GM23338 (cell line): ENCODE measurements at regions not wholly inside any gene's neighbourhood (a gene's known extent, or its start where the extent isn't known, plus 50 kb on each side); places are given as distances from the start of the nearest gene placed in this dataset.

Experiments
- ATAC-seq: fragments of 200-7000 bp; cut with Tn5 transposase; 3 replicates; pipeline ENCODE4 v1.9.1; 2020
- DNase-seq: peaks from one replicate; pipeline ENCODE4 v3.0.0-alpha.2; 2015; ENCODE audit warnings: low spot score
- H2AFZ ChIP-seq: fragments of 200-600 bp; sonication (generic); 2 replicates; pipeline ENCODE4 v1.8.0; 2016; ENCODE audit warnings: antibody characterized with exemption, mild to moderate bottlenecking, moderate library complexity
- H3F3A ChIP-seq: fragments of 200-600 bp; sonication (generic); replicated peaks from 2 replicates; pipeline ENCODE4 v1.8.0; 2017; ENCODE audit warnings: antibody characterized with exemption, mixed run types, low read depth
- H3K27ac ChIP-seq: fragments of 200-600 bp; sonication (generic); 2 replicates; pipeline ENCODE4 v1.6.1; 2016; ENCODE audit warnings: low read depth
- H3K27me3 ChIP-seq: fragments of 200-600 bp; sonication (generic); 2 replicates; pipeline ENCODE4 v1.8.0; 2016; ENCODE audit warnings: mild to moderate bottlenecking, mixed run types, moderate library complexity; ENCODE audit not compliant: insufficient read depth
- H3K36me3 ChIP-seq: fragments of 200-600 bp; sonication (generic); 2 replicates; pipeline ENCODE4 v1.8.0; 2016; ENCODE audit warnings: mild to moderate bottlenecking; ENCODE audit not compliant: insufficient read depth
- H3K4me1 ChIP-seq: fragments of 200-600 bp; sonication (generic); 2 replicates; pipeline ENCODE4 v1.8.0; 2016; ENCODE audit warnings: mild to moderate bottlenecking, moderate library complexity; ENCODE audit not compliant: insufficient read depth
- H3K4me2 ChIP-seq: fragments of 200-600 bp; sonication (generic); 2 replicates; pipeline ENCODE4 v1.7.1; 2017; ENCODE audit warnings: mixed run types
- H3K4me3 ChIP-seq: fragments of 200-600 bp; sonication (generic); 2 replicates; pipeline ENCODE4 v1.6.1; 2016; ENCODE audit warnings: mixed run types
- H3K79me2 ChIP-seq: fragments of 200-600 bp; sonication (generic); replicated peaks from 2 replicates; pipeline ENCODE4 v1.8.0; 2017; ENCODE audit warnings: mild to moderate bottlenecking; ENCODE audit not compliant: insufficient read depth
- H3K9me2 ChIP-seq: fragments of 200-600 bp; sonication (generic); 2 replicates; pipeline ENCODE4 v1.8.0; 2017; ENCODE audit not compliant: insufficient read depth
- H4K20me1 ChIP-seq: fragments of 200-600 bp; sonication (generic); replicated peaks from 2 replicates; pipeline ENCODE4 v1.8.0; 2017; ENCODE audit warnings: mild to moderate bottlenecking; ENCODE audit not compliant: insufficient read depth
- H3K27ac Mint-ChIP-seq: 2 replicates; pipeline ENCODE4 v1.8.0; 2020; ENCODE audit warnings: inconsistent platforms, mild to moderate bottlenecking, moderate library complexity, mixed read lengths
- H3K27me3 Mint-ChIP-seq: 3 replicates; pipeline ENCODE4 v1.8.0; 2022; ENCODE audit warnings: low read depth, mild to moderate bottlenecking, moderate library complexity, mixed read lengths, inconsistent platforms; ENCODE audit not compliant: insufficient read depth, poor library complexity
- H3K36me3 Mint-ChIP-seq: 3 replicates; pipeline ENCODE4 v1.8.0; 2021; ENCODE audit warnings: low read depth, mild to moderate bottlenecking, inconsistent platforms, moderate library complexity, mixed read lengths
- H3K4me1 Mint-ChIP-seq: 3 replicates; pipeline ENCODE4 v1.8.0; 2020; ENCODE audit warnings: mild to moderate bottlenecking, inconsistent platforms, mixed read lengths
- H3K4me3 Mint-ChIP-seq: 3 replicates; pipeline ENCODE4 v1.8.0; 2021; ENCODE audit warnings: moderate library complexity, mild to moderate bottlenecking, inconsistent platforms, mixed read lengths
- H3K9me3 Mint-ChIP-seq: 3 replicates; pipeline ENCODE4 v1.8.0; 2020; ENCODE audit warnings: moderate library complexity, mild to moderate bottlenecking, inconsistent platforms, mixed read lengths
- CREB1 ChIP-seq: fragments of 250-450 bp; sonication (Bioruptor Pico); IDR thresholded peaks from 2 replicates; pipeline ENCODE4 v1.5.0; 2020; ENCODE audit warnings: low read depth, mild to moderate bottlenecking, moderate library complexity
- EZH2 ChIP-seq: fragments of 200-600 bp; sonication (generic); IDR thresholded peaks from one replicate; pipeline ENCODE4 v1.8.0; 2017; ENCODE audit warnings: antibody characterized with exemption, mild to moderate bottlenecking, low read depth; ENCODE audit not compliant: unreplicated experiment
- EZH2phosphoT487 ChIP-seq: fragments of 200-600 bp; sonication (generic); IDR thresholded peaks from one replicate; pipeline ENCODE4 v1.8.1; 2018; ENCODE audit warnings: antibody characterized with exemption; ENCODE audit not compliant: unreplicated experiment
- JUNB ChIP-seq: IDR thresholded peaks from one replicate; pipeline ENCODE4 v1.6.1; 2016; ENCODE audit warnings: antibody characterized with exemption; ENCODE audit not compliant: unreplicated experiment
- POLR2AphosphoS5 ChIP-seq: IDR thresholded peaks from 2 replicates; pipeline ENCODE4 v1.6.1; 2016; ENCODE audit warnings: antibody characterized with exemption, low read depth
- STAT1 ChIP-seq: IDR thresholded peaks from one replicate; pipeline ENCODE4 v1.6.1; 2016; ENCODE audit warnings: antibody characterized with exemption; ENCODE audit not compliant: unreplicated experiment
- ZNF331 ChIP-seq: fragments of 250-450 bp; sonication (Bioruptor Pico); IDR thresholded peaks from 2 replicates; pipeline ENCODE4 v1.5.0; 2020; ENCODE audit warnings: low read depth, mild to moderate bottlenecking, moderate library complexity
- TF ChIP-seq, protein P1 (sequence below), 2 experiments: fragments of 200-600 bp in 1 of 2; sonication (generic) in 1 of 2; conservative IDR thresholded peaks; 2 replicates each; pipeline versions ENCODE4 v1.5.1 to v1.6.1; 2016 to 2017; ENCODE audit warnings: antibody characterized with exemption in 2 of 2, low read depth in 2 of 2, mild to moderate bottlenecking in 2 of 2, moderate library complexity in 1 of 2
- TF ChIP-seq, protein P2 (sequence below): IDR thresholded peaks from one replicate; pipeline ENCODE4 v1.6.1; 2018; ENCODE audit warnings: antibody characterized with exemption; ENCODE audit not compliant: unreplicated experiment
- TF ChIP-seq, protein P3 (sequence below): fragments of 250-450 bp; sonication (Bioruptor Pico); IDR thresholded peaks from 2 replicates; pipeline ENCODE4 v1.5.0; 2020; ENCODE audit warnings: mild to moderate bottlenecking, moderate library complexity
- TF ChIP-seq, protein P4 (sequence below): IDR thresholded peaks from 2 replicates; pipeline ENCODE4 v1.6.1; 2016; ENCODE audit warnings: antibody characterized with exemption

DNA sequence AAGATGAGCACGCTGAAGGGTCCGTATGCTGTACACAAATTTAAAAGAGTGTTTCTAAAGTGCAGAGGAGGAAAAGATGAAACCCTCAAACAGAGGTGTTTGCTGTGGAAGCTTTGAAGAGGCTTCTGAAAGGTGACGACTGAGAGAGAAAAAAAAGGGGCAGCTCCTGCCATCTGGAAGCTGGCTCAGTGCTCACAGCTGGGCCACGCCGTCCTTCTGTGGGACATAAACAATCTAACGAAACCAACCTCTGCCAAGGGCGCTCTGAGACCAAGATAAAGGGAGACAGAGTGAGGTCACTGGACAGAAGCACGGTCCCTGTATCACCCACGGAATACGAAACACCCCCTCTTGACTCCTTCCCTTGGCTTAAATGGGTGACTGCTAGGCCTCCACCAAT is 96.3 kb upstream of the SLC6A6 start (continued):
- TF ChIP-seq ZNF331 (CRISPR knock-in tag) (no peak), EZH2phosphoT487 (no peak), EZH2 (no peak), CREB1 (CRISPR knock-in tag) (no peak), JUNB (no peak), POLR2AphosphoS5 (no peak), STAT1 (no peak)
- TF ChIP-seq, protein P1, sequence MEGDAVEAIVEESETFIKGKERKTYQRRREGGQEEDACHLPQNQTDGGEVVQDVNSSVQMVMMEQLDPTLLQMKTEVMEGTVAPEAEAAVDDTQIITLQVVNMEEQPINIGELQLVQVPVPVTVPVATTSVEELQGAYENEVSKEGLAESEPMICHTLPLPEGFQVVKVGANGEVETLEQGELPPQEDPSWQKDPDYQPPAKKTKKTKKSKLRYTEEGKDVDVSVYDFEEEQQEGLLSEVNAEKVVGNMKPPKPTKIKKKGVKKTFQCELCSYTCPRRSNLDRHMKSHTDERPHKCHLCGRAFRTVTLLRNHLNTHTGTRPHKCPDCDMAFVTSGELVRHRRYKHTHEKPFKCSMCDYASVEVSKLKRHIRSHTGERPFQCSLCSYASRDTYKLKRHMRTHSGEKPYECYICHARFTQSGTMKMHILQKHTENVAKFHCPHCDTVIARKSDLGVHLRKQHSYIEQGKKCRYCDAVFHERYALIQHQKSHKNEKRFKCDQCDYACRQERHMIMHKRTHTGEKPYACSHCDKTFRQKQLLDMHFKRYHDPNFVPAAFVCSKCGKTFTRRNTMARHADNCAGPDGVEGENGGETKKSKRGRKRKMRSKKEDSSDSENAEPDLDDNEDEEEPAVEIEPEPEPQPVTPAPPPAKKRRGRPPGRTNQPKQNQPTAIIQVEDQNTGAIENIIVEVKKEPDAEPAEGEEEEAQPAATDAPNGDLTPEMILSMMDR (conservative IDR thresholded peaks at IDR 0.05; ENCODE audit: low read depth in 2 of 2) = no peak
- TF ChIP-seq, protein P2, sequence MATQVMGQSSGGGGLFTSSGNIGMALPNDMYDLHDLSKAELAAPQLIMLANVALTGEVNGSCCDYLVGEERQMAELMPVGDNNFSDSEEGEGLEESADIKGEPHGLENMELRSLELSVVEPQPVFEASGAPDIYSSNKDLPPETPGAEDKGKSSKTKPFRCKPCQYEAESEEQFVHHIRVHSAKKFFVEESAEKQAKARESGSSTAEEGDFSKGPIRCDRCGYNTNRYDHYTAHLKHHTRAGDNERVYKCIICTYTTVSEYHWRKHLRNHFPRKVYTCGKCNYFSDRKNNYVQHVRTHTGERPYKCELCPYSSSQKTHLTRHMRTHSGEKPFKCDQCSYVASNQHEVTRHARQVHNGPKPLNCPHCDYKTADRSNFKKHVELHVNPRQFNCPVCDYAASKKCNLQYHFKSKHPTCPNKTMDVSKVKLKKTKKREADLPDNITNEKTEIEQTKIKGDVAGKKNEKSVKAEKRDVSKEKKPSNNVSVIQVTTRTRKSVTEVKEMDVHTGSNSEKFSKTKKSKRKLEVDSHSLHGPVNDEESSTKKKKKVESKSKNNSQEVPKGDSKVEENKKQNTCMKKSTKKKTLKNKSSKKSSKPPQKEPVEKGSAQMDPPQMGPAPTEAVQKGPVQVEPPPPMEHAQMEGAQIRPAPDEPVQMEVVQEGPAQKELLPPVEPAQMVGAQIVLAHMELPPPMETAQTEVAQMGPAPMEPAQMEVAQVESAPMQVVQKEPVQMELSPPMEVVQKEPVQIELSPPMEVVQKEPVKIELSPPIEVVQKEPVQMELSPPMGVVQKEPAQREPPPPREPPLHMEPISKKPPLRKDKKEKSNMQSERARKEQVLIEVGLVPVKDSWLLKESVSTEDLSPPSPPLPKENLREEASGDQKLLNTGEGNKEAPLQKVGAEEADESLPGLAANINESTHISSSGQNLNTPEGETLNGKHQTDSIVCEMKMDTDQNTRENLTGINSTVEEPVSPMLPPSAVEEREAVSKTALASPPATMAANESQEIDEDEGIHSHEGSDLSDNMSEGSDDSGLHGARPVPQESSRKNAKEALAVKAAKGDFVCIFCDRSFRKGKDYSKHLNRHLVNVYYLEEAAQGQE = no peak

DNA sequence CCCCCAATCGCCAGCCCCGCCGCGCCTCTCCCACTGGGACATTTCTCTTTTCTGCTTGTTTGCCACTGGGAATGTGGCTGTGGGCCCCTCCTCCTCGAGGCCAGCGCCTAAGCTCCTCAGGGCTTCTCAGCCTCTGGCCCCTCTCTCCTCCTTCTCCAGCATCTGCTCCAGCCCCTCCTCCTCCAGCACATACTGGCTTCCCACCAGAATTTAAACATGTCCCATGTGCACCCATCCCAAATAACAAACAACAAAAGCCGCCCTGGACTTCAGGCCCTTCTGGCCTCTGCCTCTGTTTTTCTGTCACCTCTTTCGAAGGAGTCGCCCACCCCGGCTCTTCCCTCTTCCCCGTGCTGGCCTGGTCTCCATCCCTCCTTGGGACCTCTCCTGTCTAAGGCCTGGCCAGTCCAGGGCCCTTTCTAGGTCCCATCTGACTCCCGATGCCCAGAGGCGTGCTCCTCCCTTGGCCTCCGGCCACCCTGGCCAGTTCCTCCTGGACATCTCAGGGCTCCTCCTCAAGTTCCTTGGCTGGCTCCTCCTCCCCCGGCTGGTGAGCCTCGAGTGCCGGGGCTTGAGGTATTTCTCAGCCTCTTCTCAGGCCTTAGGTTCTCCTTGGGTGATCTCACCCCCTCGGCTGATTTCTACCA is 94.6 kb upstream of the SLC6A6 start:
- H3K27me3 ChIP-seq = no peaks in the 10 kb centered on the region
- H2AFZ ChIP-seq = no peak overlapping the region
- no peaks in the 10 kb centered on the region for H4K20me1 ChIP-seq
- Mint-ChIP-seq H3K36me3 (peaks cover 3% of the 10 kb centered on the region; the same call in 1 of the 3 replicates), H3K27me3 (peaks cover 14% of the 10 kb centered on the region), H3K9me3 (peaks cover 3% of the 10 kb centered on the region; the same call in 1 of the 3 replicates), H3K4me3 (no peak overlapping the region), H3K27ac (no peak overlapping the region), H3K4me1 (peaks cover 3% of the 10 kb centered on the region; the same call in 1 of the 3 replicates)
- peaks cover 14% of the 10 kb centered on the region; the same call in 1 of the 2 replicates for H3K9me2 ChIP-seq
- DNase-seq = no peak
- H3K79me2 ChIP-seq = no peaks in the 10 kb centered on the region
- no peak for ATAC-seq
- no peaks in the 10 kb centered on the region for H3F3A ChIP-seq
- H3K27ac ChIP-seq = no peak overlapping the region
- no peak overlapping the region for H3K4me3 ChIP-seq
- H3K4me2 ChIP-seq = no peak overlapping the region
- H3K4me1 ChIP-seq = no peaks in the 10 kb centered on the region; the same call in 1 of the 2 replicates
- no peaks in the 10 kb centered on the region for H3K36me3 ChIP-seq
- TF ChIP-seq, protein P3, sequence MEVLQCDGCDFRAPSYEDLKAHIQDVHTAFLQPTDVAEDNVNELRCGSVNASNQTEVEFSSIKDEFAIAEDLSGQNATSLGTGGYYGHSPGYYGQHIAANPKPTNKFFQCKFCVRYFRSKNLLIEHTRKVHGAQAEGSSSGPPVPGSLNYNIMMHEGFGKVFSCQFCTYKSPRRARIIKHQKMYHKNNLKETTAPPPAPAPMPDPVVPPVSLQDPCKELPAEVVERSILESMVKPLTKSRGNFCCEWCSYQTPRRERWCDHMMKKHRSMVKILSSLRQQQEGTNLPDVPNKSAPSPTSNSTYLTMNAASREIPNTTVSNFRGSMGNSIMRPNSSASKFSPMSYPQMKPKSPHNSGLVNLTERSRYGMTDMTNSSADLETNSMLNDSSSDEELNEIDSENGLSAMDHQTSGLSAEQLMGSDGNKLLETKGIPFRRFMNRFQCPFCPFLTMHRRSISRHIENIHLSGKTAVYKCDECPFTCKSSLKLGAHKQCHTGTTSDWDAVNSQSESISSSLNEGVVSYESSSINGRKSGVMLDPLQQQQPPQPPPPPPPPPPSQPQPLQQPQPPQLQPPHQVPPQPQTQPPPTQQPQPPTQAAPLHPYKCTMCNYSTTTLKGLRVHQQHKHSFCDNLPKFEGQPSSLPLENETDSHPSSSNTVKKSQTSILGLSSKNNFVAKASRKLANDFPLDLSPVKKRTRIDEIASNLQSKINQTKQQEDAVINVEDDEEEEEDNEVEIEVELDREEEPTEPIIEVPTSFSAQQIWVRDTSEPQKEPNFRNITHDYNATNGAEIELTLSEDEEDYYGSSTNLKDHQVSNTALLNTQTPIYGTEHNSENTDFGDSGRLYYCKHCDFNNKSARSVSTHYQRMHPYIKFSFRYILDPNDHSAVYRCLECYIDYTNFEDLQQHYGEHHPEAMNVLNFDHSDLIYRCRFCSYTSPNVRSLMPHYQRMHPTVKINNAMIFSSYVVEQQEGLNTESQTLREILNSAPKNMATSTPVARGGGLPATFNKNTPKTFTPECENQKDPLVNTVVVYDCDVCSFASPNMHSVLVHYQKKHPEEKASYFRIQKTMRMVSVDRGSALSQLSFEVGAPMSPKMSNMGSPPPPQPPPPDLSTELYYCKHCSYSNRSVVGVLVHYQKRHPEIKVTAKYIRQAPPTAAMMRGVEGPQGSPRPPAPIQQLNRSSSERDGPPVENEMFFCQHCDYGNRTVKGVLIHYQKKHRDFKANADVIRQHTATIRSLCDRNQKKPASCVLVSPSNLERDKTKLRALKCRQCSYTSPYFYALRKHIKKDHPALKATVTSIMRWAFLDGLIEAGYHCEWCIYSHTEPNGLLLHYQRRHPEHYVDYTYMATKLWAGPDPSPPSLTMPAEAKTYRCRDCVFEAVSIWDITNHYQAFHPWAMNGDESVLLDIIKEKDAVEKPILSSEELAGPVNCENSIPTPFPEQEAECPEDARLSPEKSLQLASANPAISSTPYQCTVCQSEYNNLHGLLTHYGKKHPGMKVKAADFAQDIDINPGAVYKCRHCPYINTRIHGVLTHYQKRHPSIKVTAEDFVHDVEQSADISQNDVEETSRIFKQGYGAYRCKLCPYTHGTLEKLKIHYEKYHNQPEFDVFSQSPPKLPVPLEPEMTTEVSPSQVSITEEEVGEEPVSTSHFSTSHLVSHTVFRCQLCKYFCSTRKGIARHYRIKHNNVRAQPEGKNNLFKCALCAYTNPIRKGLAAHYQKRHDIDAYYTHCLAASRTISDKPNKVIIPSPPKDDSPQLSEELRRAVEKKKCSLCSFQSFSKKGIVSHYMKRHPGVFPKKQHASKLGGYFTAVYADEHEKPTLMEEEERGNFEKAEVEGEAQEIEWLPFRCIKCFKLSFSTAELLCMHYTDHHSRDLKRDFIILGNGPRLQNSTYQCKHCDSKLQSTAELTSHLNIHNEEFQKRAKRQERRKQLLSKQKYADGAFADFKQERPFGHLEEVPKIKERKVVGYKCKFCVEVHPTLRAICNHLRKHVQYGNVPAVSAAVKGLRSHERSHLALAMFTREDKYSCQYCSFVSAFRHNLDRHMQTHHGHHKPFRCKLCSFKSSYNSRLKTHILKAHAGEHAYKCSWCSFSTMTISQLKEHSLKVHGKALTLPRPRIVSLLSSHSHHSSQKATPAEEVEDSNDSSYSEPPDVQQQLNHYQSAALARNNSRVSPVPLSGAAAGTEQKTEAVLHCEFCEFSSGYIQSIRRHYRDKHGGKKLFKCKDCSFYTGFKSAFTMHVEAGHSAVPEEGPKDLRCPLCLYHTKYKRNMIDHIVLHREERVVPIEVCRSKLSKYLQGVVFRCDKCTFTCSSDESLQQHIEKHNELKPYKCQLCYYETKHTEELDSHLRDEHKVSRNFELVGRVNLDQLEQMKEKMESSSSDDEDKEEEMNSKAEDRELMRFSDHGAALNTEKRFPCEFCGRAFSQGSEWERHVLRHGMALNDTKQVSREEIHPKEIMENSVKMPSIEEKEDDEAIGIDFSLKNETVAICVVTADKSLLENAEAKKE (CRISPR knock-in tag) = no peak
- TF ChIP-seq POLR2AphosphoS5 (no peak), EZH2 (no peak), CREB1 (CRISPR knock-in tag) (no peak), JUNB (no peak), ZNF331 (CRISPR knock-in tag) (no peak)
- TF ChIP-seq, protein P4, sequence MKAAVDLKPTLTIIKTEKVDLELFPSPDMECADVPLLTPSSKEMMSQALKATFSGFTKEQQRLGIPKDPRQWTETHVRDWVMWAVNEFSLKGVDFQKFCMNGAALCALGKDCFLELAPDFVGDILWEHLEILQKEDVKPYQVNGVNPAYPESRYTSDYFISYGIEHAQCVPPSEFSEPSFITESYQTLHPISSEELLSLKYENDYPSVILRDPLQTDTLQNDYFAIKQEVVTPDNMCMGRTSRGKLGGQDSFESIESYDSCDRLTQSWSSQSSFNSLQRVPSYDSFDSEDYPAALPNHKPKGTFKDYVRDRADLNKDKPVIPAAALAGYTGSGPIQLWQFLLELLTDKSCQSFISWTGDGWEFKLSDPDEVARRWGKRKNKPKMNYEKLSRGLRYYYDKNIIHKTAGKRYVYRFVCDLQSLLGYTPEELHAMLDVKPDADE = no peak
